Osteoblast (primary cell): ENCODE measurements at regions not wholly inside any gene's neighbourhood (a gene's known extent, or its start where the extent isn't known, plus 50 kb on each side); places are given as distances from the start of the nearest gene placed in this dataset.
A peak's percentile ranks its signal among the peaks of the same experiment; 100 is the strongest.

Experiments
- DNase-seq: peaks from one replicate; pipeline ENCODE4 v3.0.0; 2011; ENCODE audit warnings: low spot score, mixed read lengths; ENCODE audit not compliant: insufficient read length; ENCODE audit errors: missing footprints
- H2AFZ ChIP-seq: 2 replicates; pipeline ENCODE4 v1.6.0; 2011; ENCODE audit warnings: mild to moderate bottlenecking, low read length
- H3K27ac ChIP-seq: 2 replicates; pipeline ENCODE4 v1.5.1; 2011; ENCODE audit warnings: mild to moderate bottlenecking, low read depth, low read length, moderate library complexity
- H3K27me3 ChIP-seq: 2 replicates; pipeline ENCODE4 v1.6.0; 2012; ENCODE audit warnings: mild to moderate bottlenecking, control low read depth, inconsistent platforms, low read length, moderate library complexity; ENCODE audit not compliant: insufficient read depth
- H3K36me3 ChIP-seq: 2 replicates; pipeline ENCODE4 v1.5.1; 2011; ENCODE audit warnings: mild to moderate bottlenecking, low read length, control low read depth, moderate library complexity; ENCODE audit not compliant: insufficient read depth
- H3K4me1 ChIP-seq: 2 replicates; pipeline ENCODE4 v1.5.1; 2011; ENCODE audit warnings: mild to moderate bottlenecking, low read length, control low read depth, moderate library complexity; ENCODE audit not compliant: insufficient read depth
- H3K4me2 ChIP-seq: 2 replicates; pipeline ENCODE4 v1.6.0; 2011; ENCODE audit warnings: mild to moderate bottlenecking, low read length; ENCODE audit not compliant: insufficient read depth
- H3K4me3 ChIP-seq: fragments of 200-600 bp; sonication (generic); 3 replicates; pipeline ENCODE4 v1.5.1; 2012; ENCODE audit warnings: mild to moderate bottlenecking, low read length, inconsistent platforms; ENCODE audit not compliant: insufficient read depth
- H3K79me2 ChIP-seq: 2 replicates; pipeline ENCODE4 v1.6.0; 2012; ENCODE audit warnings: mild to moderate bottlenecking, low read length, control low read depth, inconsistent platforms; ENCODE audit not compliant: insufficient read depth
- H3K9me3 ChIP-seq: 2 replicates; pipeline ENCODE4 v1.5.1; 2011; ENCODE audit warnings: low read depth, low read length, control low read depth
- H4K20me1 ChIP-seq: 2 replicates; pipeline ENCODE4 v1.6.0; 2012; ENCODE audit warnings: mild to moderate bottlenecking, low read length, control low read depth; ENCODE audit not compliant: insufficient read depth
- TF ChIP-seq, protein P1 (sequence below): IDR thresholded peaks from 2 replicates; pipeline ENCODE4 v1.5.1; 2011; ENCODE audit warnings: mild to moderate bottlenecking, low read depth, low read length, moderate library complexity; ENCODE audit errors: extremely low read depth

DNA sequence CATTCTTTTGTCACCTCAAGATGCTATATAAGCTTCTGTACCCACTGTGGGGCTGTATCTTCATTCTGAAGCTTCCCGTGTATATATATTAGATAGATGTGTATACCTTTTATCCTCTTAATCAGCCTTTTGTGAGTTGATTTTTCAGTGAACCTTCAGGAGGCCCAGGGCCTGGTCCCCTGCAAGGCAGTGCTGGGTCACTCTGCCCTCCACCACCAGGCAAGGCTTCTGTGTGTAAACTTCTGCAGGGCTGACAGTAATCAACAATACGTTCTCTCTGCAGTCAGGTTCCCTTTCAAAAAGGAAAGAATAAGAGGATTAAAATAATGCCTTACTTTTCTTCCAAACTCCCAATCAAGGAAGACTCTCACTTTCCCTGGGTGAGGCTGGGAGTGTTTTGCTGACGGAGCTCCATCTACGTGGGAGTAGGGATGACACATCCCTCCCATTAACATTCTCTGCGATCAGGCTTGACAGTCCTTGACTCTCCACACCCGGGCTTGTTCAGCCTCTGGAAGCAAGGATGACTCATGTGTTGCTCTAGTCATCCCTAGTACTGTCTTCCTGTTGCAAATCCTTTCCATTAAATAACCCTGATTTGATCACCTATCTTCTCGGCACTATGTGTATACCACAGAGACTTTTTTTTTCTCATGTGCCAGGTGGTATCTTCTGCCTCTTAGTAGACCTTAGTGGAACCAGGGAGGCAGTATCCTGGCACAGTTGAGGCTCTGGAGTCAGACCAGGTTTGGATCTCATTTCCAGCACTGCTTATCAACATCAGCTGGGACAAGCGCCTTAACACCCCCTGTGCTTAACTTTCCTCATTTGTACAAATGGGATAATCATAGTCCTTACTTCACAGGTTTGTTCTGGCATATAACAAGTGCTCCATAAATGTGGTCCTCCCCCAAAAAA lies 70.3 kb upstream of the KCNK1 start:
- no peaks in the 10 kb centered on the region for H3K79me2 ChIP-seq
- peak; percentile 94 for DNase-seq
- no peaks in the 10 kb centered on the region for H4K20me1 ChIP-seq
- peak overlapping the region; percentile 40 for H2AFZ ChIP-seq
- H3K4me1 ChIP-seq = no peaks in the 10 kb centered on the region
- H3K36me3 ChIP-seq = no peaks in the 10 kb centered on the region
- H3K4me2 ChIP-seq = no peak overlapping the region
- H3K9me3 ChIP-seq = no peaks in the 10 kb centered on the region
- H3K4me3 ChIP-seq = no peak overlapping the region
- no peaks in the 10 kb centered on the region for H3K27me3 ChIP-seq
- TF ChIP-seq, protein P1, sequence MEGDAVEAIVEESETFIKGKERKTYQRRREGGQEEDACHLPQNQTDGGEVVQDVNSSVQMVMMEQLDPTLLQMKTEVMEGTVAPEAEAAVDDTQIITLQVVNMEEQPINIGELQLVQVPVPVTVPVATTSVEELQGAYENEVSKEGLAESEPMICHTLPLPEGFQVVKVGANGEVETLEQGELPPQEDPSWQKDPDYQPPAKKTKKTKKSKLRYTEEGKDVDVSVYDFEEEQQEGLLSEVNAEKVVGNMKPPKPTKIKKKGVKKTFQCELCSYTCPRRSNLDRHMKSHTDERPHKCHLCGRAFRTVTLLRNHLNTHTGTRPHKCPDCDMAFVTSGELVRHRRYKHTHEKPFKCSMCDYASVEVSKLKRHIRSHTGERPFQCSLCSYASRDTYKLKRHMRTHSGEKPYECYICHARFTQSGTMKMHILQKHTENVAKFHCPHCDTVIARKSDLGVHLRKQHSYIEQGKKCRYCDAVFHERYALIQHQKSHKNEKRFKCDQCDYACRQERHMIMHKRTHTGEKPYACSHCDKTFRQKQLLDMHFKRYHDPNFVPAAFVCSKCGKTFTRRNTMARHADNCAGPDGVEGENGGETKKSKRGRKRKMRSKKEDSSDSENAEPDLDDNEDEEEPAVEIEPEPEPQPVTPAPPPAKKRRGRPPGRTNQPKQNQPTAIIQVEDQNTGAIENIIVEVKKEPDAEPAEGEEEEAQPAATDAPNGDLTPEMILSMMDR = no peak
- H3K27ac ChIP-seq = no peak overlapping the region

DNA sequence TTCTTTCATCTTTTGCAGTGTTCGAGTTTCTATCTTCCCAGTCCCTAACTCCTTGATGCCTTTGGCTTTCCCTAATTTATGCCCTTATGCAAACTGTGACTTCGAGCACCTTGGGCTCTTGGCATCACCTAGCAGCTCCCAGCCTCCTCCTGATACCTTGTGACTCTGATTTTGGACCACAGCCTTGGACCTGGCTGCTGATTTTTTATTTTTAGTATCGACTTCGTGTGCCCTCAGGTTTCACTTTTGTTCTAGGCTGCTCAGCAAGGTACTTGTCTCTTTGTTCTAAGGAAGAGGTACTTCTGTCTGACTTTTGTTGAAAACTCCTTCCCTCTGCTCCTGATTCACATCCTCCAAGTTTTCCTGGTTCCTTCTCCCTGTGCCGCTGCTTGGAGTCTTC lies 69.6 kb upstream of the KCNK1 start:
- no peaks in the 10 kb centered on the region for H3K4me1 ChIP-seq
- no peak overlapping the region for H3K4me2 ChIP-seq
- H3K36me3 ChIP-seq = no peaks in the 10 kb centered on the region
- no peak overlapping the region for H2AFZ ChIP-seq
- H4K20me1 ChIP-seq = no peaks in the 10 kb centered on the region
- DNase-seq = no peak
- TF ChIP-seq, protein P1 = no peak
- no peaks in the 10 kb centered on the region for H3K27me3 ChIP-seq
- H3K9me3 ChIP-seq = no peaks in the 10 kb centered on the region
- no peaks in the 10 kb centered on the region for H3K79me2 ChIP-seq
- H3K4me3 ChIP-seq = no peak overlapping the region
- H3K27ac ChIP-seq = no peak overlapping the region

DNA sequence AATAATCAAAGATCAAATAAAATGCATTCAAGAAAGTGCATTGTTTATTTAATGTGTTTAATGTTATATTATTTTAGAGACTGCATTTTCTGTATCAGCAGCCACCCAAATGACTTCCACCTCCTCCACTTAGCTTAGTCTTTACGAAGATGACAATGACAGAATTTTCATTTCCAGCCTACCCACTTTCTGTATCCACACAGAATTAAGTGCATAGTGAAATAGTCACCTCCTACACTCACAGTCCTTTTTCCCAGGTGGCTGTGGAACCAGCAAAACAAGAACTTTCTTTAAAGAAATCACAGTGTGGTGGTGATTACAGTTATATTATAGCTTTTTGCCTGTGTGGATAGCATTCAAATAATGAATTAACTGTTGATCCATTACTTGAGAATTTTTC lies 66.2 kb upstream of the KCNK1 start:
- H3K4me3 ChIP-seq = no peak overlapping the region
- H3K9me3 ChIP-seq = no peaks in the 10 kb centered on the region
- no peaks in the 10 kb centered on the region for H4K20me1 ChIP-seq
- H3K27ac ChIP-seq = no peak overlapping the region
- DNase-seq = no peak
- H2AFZ ChIP-seq = no peak overlapping the region
- no peaks in the 10 kb centered on the region for H3K79me2 ChIP-seq
- no peak overlapping the region for H3K4me2 ChIP-seq
- TF ChIP-seq, protein P1 = no peak
- no peaks in the 10 kb centered on the region for H3K36me3 ChIP-seq
- H3K4me1 ChIP-seq = no peaks in the 10 kb centered on the region
- no peaks in the 10 kb centered on the region for H3K27me3 ChIP-seq

DNA sequence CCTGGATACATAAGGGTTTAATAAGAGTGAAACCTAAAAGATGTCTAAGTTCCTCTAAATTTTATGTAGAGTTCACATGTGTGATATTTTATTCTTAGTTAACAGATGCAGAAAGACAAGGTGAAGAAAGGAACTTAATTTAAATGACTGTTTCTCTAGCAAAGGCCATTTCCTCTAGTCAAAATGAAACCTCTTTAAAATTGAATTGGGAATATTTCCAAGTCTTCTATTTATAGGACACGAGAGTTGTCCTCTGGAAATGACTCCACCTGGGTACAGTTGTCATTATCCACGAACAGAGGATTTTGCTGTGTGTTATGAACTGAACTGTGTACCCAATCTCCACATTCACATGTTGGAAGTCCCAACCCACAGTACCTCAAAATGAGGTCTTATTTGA lies 64.5 kb upstream of the KCNK1 start:
- TF ChIP-seq, protein P1 = no peak
- H3K4me3 ChIP-seq = no peak overlapping the region
- no peak overlapping the region for H3K27ac ChIP-seq
- H3K36me3 ChIP-seq = no peaks in the 10 kb centered on the region
- no peaks in the 10 kb centered on the region for H3K4me1 ChIP-seq
- H3K9me3 ChIP-seq = no peaks in the 10 kb centered on the region
- no peak for DNase-seq
- H4K20me1 ChIP-seq = no peaks in the 10 kb centered on the region
- no peak overlapping the region for H2AFZ ChIP-seq
- no peak overlapping the region for H3K4me2 ChIP-seq
- no peaks in the 10 kb centered on the region for H3K79me2 ChIP-seq
- no peaks in the 10 kb centered on the region for H3K27me3 ChIP-seq
